Epithelial cell of proximal tubule (primary cell): ENCODE measurements at regions not wholly inside any gene's neighbourhood (a gene's known extent, or its start where the extent isn't known, plus 50 kb on each side); places are given as distances from the start of the nearest gene placed in this dataset.

ENCODE experiments used
- DNase-seq: peaks from one replicate; pipeline ENCODE4 v3.0.0-alpha.2; 2011; ENCODE audit warnings: low read depth
- H3K4me3 ChIP-seq: 2 replicates; pipeline ENCODE4 v1.5.1; 2011; ENCODE audit warnings: low read depth, mild to moderate bottlenecking, low read length
- TF ChIP-seq, protein P1 (sequence below): conservative IDR thresholded peaks from 2 replicates; pipeline ENCODE4 v1.5.1; 2012; ENCODE audit warnings: low read depth, mild to moderate bottlenecking, low read length

DNA sequence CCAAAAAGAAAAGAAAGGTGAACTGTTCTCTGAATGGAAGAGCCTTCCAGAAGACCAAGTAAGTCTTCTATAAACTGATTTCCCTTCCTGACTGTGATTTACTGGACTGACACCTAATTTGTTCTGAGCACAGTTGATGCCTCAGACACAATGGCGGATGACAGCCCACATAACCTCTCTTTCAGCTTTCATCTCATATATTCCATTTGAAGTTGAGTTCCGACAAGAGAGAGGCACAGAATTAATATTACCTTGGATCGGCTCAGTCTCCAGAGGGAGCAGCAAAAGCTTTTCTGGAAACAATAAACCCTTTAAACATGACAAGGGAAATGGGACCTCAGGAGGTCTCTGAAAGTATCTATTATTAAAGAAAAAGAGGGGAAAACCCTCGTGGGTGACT is 638.7 kb upstream of the SETBP1 start:
- DNase-seq, result no peak
- TF ChIP-seq, protein P1, sequence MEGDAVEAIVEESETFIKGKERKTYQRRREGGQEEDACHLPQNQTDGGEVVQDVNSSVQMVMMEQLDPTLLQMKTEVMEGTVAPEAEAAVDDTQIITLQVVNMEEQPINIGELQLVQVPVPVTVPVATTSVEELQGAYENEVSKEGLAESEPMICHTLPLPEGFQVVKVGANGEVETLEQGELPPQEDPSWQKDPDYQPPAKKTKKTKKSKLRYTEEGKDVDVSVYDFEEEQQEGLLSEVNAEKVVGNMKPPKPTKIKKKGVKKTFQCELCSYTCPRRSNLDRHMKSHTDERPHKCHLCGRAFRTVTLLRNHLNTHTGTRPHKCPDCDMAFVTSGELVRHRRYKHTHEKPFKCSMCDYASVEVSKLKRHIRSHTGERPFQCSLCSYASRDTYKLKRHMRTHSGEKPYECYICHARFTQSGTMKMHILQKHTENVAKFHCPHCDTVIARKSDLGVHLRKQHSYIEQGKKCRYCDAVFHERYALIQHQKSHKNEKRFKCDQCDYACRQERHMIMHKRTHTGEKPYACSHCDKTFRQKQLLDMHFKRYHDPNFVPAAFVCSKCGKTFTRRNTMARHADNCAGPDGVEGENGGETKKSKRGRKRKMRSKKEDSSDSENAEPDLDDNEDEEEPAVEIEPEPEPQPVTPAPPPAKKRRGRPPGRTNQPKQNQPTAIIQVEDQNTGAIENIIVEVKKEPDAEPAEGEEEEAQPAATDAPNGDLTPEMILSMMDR, result no peak
- H3K4me3 ChIP-seq, result no peak overlapping the region

DNA sequence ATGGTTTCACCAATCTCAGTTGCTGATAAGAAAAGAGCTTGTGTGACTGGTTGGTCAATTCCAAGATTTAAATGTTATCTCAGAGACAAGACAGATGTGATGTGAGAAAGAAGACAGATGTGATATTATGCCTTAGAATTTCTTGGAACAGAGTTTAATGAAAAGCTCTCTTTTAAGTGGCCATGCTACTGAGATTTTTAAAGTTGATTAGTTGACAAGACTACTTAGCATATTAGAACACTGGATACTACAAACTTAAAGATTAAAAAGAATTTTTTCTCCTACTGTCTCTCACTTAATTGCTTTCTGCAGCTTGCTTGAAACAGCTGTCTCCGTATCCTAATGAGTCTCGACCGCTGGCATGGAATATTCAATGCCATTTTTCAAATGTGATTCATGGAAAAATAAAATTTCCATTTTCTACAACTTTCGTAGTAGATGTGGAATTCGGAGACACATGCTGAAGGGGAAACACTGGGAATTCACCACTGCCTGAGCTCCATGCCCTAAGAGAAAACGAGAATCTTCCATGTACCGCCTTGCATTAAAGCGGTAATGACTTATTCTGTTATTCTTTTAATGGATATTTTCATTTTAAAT is 634.2 kb upstream of the SETBP1 start:
- H3K4me3 ChIP-seq, result no peak overlapping the region
- DNase-seq, result no peak
- TF ChIP-seq, protein P1, result no peak

DNA sequence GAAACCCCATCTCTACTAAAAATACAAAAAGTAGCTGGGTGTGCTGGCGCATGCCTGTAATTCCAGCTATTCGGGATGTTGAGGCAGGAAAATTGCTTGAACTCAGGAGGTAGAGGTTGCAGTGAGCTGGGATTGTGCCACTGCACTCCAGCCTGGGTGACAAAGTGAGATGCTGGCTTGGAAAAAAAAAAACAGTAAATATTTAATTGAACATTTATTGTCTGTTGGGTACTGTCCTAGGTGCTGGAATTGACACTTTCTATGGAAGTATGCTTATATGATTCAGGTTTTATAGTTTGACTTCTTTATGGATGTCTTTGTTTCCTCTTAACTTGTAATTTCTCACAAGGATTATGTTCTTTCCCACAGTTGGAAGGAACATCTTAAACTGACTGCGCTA is 633.1 kb upstream of the SETBP1 start:
- no peak overlapping the region for H3K4me3 ChIP-seq
- TF ChIP-seq, protein P1, result no peak
- DNase-seq, result no peak

DNA sequence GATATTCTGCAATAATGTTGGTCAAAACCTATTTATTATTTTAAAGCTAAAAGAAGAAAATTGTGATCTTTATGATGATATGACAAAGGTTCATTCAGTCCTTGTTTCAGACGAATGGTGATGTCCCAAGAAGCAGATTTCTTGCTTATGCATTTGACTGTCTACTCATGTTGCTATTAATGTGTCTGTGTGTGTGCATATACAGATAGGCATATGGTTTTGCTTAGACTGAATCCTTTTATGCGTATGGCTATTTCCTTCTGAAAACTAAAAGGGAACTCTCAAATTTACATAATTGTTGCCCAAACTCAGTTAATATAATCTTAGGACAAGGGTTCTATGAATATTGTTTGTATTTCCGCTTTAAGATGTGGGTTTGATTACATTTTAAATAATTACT is 632.3 kb upstream of the SETBP1 start:
- H3K4me3 ChIP-seq, result no peak overlapping the region
- DNase-seq, result no peak
- TF ChIP-seq, protein P1, result no peak

DNA sequence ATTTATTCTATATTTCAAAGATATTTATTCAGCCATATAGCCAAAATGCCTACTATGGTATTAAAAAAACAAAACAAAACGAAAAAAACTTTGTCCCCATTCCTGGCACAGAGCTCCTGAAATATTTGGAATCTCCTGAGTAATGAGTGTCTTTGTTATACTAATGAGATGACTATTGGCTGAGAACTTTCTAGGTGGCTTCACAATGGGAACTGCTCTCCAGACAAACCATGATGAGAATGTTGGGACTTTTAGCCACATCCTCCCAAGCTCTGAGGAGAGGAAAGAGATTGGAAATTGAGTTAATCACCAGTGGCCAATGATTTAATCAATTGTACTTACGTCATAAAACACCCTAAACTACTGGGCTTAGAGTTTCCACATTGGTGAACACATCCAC is 631.8 kb upstream of the SETBP1 start:
- H3K4me3 ChIP-seq, result no peak overlapping the region
- TF ChIP-seq, protein P1, result no peak
- no peak for DNase-seq

DNA sequence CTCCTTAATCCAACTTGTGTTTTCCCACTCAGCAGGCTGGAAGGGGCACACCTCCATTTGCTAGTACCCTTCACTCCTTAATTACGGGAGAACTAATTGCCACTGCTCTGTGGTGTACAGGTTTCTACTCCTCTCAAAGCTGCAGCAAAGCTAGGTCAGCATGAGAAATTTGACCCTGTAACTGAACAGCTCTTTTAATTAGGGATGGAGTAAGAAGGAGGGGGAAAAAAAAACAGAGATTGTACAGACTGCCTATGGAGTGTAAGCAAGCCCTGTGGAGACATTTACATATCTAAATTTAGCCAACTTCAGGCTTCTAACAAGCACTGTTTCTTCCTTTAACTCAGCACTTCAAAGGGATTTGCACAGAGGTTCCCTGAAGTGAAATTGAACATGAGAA is 629.7 kb upstream of the SETBP1 start:
- no peak overlapping the region for H3K4me3 ChIP-seq
- TF ChIP-seq, protein P1, result no peak
- DNase-seq, result no peak

DNA sequence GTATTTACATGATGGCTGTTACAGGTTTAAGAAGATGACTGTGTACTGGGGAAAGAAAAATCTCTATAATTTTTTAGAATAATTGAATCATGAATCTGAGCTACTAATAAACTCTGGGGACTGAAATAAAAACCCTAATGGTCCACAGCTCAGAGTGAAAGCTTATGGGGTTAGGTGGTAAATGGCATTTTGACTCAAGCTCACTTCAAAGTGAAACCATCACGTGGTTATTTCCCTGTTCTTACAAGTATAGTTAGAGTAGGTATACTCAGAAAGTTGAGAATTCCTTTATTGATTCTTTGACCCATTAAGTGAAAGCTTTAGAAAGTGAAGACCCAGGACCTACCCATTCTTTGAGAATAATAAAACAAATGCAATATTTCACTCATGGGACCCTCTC is 626.2 kb upstream of the SETBP1 start:
- TF ChIP-seq, protein P1, result no peak
- H3K4me3 ChIP-seq, result no peak overlapping the region

More for the DNA sequence above, 626.2 kb upstream of the SETBP1 start:
- no peak for DNase-seq
